Pulmonary artery endothelial cell (primary cell): ENCODE measurements at regions not wholly inside any gene's neighbourhood (a gene's known extent, or its start where the extent isn't known, plus 50 kb on each side); places are given as distances from the start of the nearest gene placed in this dataset.

Experiments
- DNase-seq: peaks from one replicate; pipeline ENCODE4 v3.0.0-alpha.2; 2011; ENCODE audit warnings: low read depth, low spot score

- DNase-seq = no peak
Measured at GRCh38 chr4:82034878-82035277, 338.9 kb downstream of the HNRNPD start.

DNA sequence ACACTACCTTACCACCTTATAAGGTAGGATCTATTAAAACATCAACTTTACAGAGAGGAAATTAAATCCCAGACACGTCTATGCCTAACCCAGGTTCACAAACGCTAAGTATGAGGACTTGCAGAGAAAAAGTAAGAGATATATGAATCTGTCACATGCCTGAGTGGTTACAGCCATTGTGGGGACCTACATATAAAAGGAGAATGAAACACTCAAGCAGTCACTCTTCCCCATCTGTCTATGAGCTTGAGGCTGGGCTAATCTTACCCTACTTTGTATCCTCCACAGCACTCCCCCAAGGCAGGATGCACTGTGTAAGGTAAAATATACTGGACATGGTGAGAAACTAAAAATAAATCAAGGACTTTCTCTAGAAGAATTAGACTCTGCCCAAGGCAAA, 339.9 kb downstream of the HNRNPD start:
- DNase-seq = no peak

- DNase-seq = no peak
Measured at GRCh38 chr4:82031376-82031927, 342.3 kb downstream of the HNRNPD start.

- DNase-seq = peak; percentile 1
Measured at GRCh38 chr4:82017680-82018079, 356.1 kb downstream of the HNRNPD start.

- DNase-seq = peak; percentile 1
Measured at GRCh38 chr4:82005158-82005557, 368.6 kb downstream of the HNRNPD start.

- DNase-seq = no peak
Measured at GRCh38 chr4:81997313-81997712, 376.5 kb downstream of the HNRNPD start.

- DNase-seq = no peak
Measured at GRCh38 chr4:81990898-81991297, 382.9 kb downstream of the HNRNPD start.

- DNase-seq = no peak
Measured at GRCh38 chr4:81990211-81990610, 383.6 kb downstream of the HNRNPD start.

DNA sequence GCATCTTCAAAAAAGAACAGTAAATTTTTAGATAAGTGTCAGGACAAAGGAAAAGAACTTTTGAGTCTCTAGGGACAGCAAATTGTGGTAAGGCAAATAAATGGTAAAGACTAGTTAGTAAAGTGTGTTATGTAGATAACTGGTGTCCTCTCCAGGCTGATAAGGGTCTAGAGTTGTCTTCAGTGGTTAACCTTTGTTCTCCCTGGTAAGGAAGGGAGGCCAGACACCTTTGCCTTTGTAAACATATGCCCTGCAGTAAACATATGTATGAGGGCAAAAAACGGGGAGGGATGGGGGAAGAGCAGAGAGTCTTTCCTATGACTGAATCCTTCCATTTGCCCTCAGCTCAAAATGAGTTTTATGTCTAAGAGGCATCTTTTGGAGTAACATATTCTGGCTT, 384.6 kb downstream of the HNRNPD start:
- DNase-seq = no peak

DNA sequence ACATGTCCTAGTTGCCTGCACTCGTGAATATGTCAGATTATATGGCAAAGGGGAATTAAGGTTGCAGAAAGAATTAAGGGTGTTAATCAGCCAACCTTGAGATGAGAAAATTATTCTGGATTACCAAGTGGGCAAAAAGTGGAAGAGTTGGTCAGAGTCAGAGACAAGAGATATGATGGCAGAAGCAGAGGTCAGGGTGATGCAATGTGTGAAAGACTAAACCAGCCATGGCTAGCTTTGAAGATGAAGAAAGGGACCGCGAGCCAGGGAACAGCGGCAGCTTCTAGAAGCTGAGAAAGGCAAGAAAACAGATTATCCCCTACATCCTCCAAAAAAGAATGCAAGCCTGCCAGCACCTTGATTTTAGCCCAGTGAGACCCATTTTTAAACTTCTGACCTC, 385.6 kb downstream of the HNRNPD start:
- DNase-seq = no peak

DNA sequence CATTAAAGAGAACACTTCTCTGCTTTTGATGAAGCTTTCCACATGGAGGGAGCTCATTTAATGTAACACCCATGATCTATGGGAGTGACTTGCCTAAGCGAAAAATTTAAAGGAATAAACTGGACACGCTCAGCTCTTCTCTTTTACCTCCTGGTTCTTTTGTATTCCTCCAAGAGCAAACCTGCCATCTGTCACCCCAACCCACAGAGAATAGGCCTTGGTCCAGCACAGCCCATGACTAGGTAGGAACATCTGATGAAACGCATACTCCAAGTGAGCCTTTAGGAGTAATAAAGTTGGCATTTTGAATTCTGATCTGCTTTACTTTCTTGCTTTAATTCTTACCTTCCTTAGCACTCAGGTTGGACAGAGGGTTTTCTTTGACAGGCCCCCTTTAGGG, 389.0 kb downstream of the HNRNPD start:
- DNase-seq = no peak

DNA sequence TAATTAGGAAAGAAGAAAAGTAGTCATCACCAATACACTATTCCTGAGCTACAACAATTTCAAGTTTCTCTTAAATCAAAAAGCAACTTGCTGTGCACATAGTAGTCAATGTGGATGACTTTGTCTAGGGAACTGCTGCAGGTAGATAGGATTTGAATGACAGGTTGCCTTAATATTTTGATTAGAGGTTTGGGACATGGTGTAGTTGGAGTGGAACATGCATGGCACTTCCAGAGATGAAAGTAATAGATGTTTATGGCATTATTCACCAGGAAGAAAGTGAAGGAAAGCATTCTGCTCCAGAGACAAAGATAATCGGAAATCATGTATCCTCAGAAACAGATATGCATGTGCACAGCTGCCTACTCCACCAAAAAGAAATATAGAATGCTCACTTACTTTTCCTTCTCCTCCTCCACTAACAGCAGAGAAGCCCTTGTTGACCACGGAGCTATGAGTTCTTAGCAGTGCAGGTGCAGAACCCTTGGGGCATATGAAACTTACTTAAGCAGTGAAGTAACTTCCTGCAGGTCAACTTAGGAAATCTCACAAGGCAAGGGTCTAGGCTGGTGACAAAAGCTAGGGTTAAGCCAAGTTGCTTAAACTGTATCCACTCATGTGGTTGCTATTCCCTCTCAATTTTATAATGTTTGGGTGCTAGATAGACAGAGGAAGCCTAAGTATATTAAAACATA, 390.8 kb downstream of the HNRNPD start:
- DNase-seq = no peak

GRCh38 chr4:81981218-81981617, 392.6 kb downstream of the HNRNPD start:
- no peak for DNase-seq

DNA sequence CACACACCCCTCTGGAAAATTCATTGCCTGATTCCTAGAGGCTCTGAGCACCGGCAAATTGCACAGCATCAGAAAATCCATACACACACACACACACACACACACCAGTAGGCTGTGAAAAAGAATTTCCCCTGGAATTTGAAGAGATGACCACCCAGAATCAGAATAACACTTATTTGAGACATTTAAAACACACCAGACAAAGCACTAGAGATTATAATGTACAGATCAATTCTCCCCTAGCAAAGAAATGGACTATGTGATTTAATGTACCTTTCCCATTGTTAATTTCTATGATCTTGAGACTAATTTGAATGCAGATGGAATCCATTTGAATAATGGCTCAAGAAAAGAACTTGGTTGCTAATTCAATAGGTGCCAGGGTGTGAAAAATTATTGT, 399.3 kb downstream of the HNRNPD start:
- no peak for DNase-seq

- DNase-seq = no peak
Measured at GRCh38 chr4:81971637-81972381, 402.0 kb downstream of the HNRNPD start.

DNA sequence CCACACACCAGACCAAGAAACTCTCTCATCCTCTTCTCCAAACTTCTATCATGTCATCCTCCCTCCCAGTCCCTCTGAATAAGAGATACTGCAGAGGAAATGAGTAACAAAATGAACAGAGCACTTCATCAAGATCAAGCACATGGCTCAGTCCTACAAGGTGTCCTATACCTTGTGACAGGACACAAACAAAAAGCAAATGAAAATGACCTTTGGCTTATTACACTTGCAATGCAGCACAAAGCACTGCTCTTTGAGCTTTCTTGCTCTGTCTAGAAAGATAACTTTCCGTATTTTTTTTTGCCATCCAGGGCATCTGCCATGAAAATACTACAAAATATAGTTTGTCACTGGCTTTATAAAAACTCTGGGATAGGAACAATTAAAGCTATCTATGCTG, 402.7 kb downstream of the HNRNPD start:
- DNase-seq = no peak

GRCh38 chr4:81970454-81970853, 403.3 kb downstream of the HNRNPD start:
- DNase-seq = no peak

- DNase-seq = no peak
Measured at GRCh38 chr4:81966676-81967075, 407.1 kb downstream of the HNRNPD start.

DNA sequence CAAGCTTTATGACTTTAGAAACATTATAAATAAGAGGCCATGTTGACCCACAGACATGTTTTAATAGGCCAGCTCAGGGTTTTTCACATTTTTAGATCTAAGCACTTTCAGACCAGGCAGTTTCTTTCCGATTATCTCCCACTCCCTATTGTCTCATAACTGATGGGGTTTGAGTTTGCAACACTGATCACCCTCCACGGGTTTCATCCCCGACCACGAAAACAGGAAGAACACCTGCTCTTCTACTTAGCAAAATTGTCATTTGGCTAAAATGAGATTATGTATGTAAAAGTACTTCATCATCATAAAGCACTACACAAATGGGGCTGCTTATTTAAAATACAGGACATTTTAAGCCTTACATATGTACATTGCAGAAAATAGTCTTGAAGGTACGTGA, 407.9 kb downstream of the HNRNPD start:
- no peak for DNase-seq

- no peak for DNase-seq
Measured at GRCh38 chr4:81965454-81965853, 408.3 kb downstream of the HNRNPD start.

DNA sequence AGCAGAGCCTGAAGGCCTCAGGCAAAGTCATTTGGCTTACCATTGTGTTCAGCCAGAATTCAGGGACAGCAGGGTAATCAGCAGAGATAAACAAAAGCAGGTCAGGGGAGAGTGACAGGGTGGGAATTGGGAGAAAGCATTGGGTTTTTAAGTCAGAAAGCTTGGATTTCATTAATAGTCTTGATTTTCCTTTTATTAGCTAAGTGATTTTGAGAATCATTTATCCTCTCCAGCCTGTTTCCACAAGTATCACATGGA, 410.1 kb downstream of the HNRNPD start:
- DNase-seq = no peak

GRCh38 chr4:81963015-81963762, 410.6 kb downstream of the HNRNPD start:
- DNase-seq = no peak
